ENCODE measurements at regions not wholly inside any gene's neighbourhood (a gene's known extent, or its start where the extent isn't known, plus 50 kb on each side); places are given as distances from the start of the nearest gene placed in this dataset.

- no peak for TF ChIP-seq CTCF (IDR thresholded peaks at IDR 0.05; ENCODE audit: low read depth, low read length, missing control alignments)
- in situ Hi-C loops (cut with HindIII; ENCODE audit: low sequenced_read_pairs), result loop anchor here (25.0 kb wide), 1 partner anchor 1718 kb away; no protein-coding TSS in a partner anchor
- no peak for DNase-seq (ENCODE audit: low read depth)
- H3K4me3 ChIP-seq (ENCODE audit: low read depth, low read length), result no peak overlapping the region
Observed at GRCh38 chr13:70969321-70969720, 861.1 kb upstream of the KLHL1 start.

GRCh38 chr13:70967564-70967963 lies 859.3 kb upstream of the KLHL1 start:
- in situ Hi-C loops (cut with HindIII; ENCODE audit: low sequenced_read_pairs), result loop anchor here (25.0 kb wide), 1 partner anchor 1720 kb away; no protein-coding TSS in a partner anchor
- no peak for TF ChIP-seq CTCF (IDR thresholded peaks at IDR 0.05; ENCODE audit: low read depth, low read length, missing control alignments)
- H3K4me3 ChIP-seq (ENCODE audit: low read depth, low read length), result no peak overlapping the region
- DNase-seq (ENCODE audit: low read depth), result no peak

DNA sequence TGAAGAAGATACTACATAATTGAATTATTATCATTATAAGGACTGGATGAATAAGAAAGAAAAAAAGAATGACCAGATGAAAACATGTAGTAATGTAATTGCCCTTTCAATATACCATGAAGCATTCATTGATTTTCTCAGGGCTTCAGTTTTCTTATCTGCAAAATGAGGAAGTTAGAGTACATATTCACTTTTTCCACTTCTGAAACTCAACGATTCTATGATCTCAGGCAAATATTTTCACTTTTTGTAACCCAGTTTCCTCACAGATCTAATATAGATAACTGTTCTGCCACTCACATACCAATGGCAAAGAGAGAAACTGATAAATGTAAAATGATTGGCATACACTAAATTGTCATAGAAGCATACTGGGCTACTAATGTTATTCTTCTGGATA lies 856.6 kb upstream of the KLHL1 start:
- DNase-seq (ENCODE audit: low read depth), result no peak
- no peak overlapping the region for H3K4me3 ChIP-seq (ENCODE audit: low read depth, low read length)
- in situ Hi-C loops (cut with HindIII; ENCODE audit: low sequenced_read_pairs), result loop anchor here (25.0 kb wide), 1 partner anchor 1722 kb away; no protein-coding TSS in a partner anchor
- TF ChIP-seq CTCF (IDR thresholded peaks at IDR 0.05; ENCODE audit: low read depth, low read length, missing control alignments), result no peak

- no peak overlapping the region for H3K4me3 ChIP-seq (ENCODE audit: low read depth, low read length)
- in situ Hi-C loops (cut with HindIII; ENCODE audit: low sequenced_read_pairs), result loop anchor here (25.0 kb wide), 1 partner anchor 1723 kb away; no protein-coding TSS in a partner anchor
- no peak for TF ChIP-seq CTCF (IDR thresholded peaks at IDR 0.05; ENCODE audit: low read depth, low read length, missing control alignments)
- no peak for DNase-seq (ENCODE audit: low read depth)
Observed at GRCh38 chr13:70964124-70964523, 855.9 kb upstream of the KLHL1 start.

DNA sequence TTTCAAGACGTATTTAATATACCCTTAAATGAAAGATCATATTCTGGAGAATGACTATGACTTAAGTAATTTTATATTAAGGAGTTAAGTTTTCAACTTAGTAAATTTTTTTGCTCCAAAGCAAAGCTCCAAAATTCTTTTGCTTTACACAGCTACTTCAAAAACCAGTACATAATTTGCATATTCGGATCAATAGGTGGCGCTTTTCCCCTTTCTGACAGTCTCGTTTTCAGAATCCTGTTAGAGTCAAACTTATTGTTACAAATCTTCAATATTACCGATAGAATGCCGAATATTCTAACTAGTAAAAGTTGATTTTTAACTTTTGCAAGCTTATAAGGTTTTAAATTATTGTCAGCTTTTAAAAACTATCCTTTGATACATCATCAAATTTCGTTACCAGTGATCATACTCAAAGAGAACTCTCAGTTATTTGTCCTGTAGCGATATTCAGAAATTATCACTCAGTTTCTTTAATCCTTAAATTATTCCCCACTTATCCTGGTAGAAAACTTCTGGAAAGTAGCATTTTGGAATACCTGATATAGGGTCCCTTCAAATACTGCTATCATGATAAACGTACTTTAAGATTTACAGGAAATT lies 852.7 kb upstream of the KLHL1 start:
- TF ChIP-seq CTCF (IDR thresholded peaks at IDR 0.05; ENCODE audit: low read depth, low read length, missing control alignments), result peak; percentile 67
- DNase-seq (ENCODE audit: low read depth), result peak; percentile 42
- in situ Hi-C loops (cut with HindIII; ENCODE audit: low sequenced_read_pairs), result loop anchor here (25.0 kb wide), 1 partner anchor 1726 kb away; no protein-coding TSS in a partner anchor
- H3K4me3 ChIP-seq (ENCODE audit: low read depth, low read length), result no peak overlapping the region

- DNase-seq (ENCODE audit: low read depth), result no peak
- in situ Hi-C loops (cut with HindIII; ENCODE audit: low sequenced_read_pairs), result loop anchor here (25.0 kb wide), 1 partner anchor 1728 kb away; no protein-coding TSS in a partner anchor
- TF ChIP-seq CTCF (IDR thresholded peaks at IDR 0.05; ENCODE audit: low read depth, low read length, missing control alignments), result no peak
- no peak overlapping the region for H3K4me3 ChIP-seq (ENCODE audit: low read depth, low read length)
Observed at GRCh38 chr13:70959035-70959775, 851.0 kb upstream of the KLHL1 start.

Measured in astrocyte of the cerebellum (primary cell).